ENCODE measurements at regions not wholly inside any gene's neighbourhood (a gene's known extent, or its start where the extent isn't known, plus 50 kb on each side); places are given as distances from the start of the nearest gene placed in this dataset.

GRCh38 chr2:142722086-142722485, 155.4 kb upstream of the KYNU start:
- no peak overlapping the region for H3K4me3 ChIP-seq (ENCODE audit: low read depth in 2 of 2, low read length in 1 of 2)
- no peaks in the 10 kb centered on the region for H3K9me2 ChIP-seq
- no peak overlapping the region for H2AFZ ChIP-seq (ENCODE audit: low read depth)
- H3K4me2 ChIP-seq = no peak overlapping the region
- H3K9me3 ChIP-seq = no peaks in the 10 kb centered on the region
- POLR2A ChIA-PET = no interaction called here
- CTCF ChIA-PET = no interaction called here
- WGBS (ENCODE audit: low lambda C conversion rate) = 52% methylated on average over 1 of the region's 1 CpG
- no peaks in the 10 kb centered on the region for H3K4me1 ChIP-seq (ENCODE audit: control insufficient read depth in 1 of 2, insufficient read depth in 2 of 2, low read depth in 1 of 2, low read length in 1 of 2)
- no peaks in the 10 kb centered on the region for H3F3A ChIP-seq (replicated peaks; ENCODE audit: insufficient read depth)
- H3K36me3 ChIP-seq (replicated peaks in 1 of 2; ENCODE audit: control insufficient read depth in 1 of 2, insufficient read depth in 2 of 2, low read length in 1 of 2) = no peaks in the 10 kb centered on the region
- no peak overlapping the region for H3K27ac ChIP-seq (ENCODE audit: low read depth in 2 of 2, low read length in 1 of 2)
- no peaks in the 10 kb centered on the region for H4K20me1 ChIP-seq (ENCODE audit: insufficient read depth)
- H3K27me3 ChIP-seq (ENCODE audit: insufficient read depth) = no peaks in the 10 kb centered on the region
- TF ChIP-seq EZH2phosphoT487 (IDR thresholded peaks at IDR 0.05; ENCODE audit: borderline replicate concordance, low read depth) = no peak
- no peak for TF ChIP-seq FOXM1 (IDR thresholded peaks at IDR 0.05; ENCODE audit: low read depth)
- no peak for TF ChIP-seq MXI1 (IDR thresholded peaks at IDR 0.05; ENCODE audit: low read depth, low read length)
- TF ChIP-seq CHD2 (IDR thresholded peaks at IDR 0.05; ENCODE audit: low read length, partially characterized antibody) = no peak
- TF ChIP-seq YY1 (IDR thresholded peaks at IDR 0.05; ENCODE audit: low read depth) = no peak
- no peaks in the 10 kb centered on the region; the same call in 1 of the 2 replicates for H3K79me2 ChIP-seq (ENCODE audit: insufficient read depth)
- no peak for DNase-seq
- no peak overlapping the region for H3K9ac ChIP-seq

GRCh38 chr2:142721015-142721414, 156.4 kb upstream of the KYNU start:
- 81% methylated on average over 2 of the region's 2 CpGs for WGBS (ENCODE audit: low lambda C conversion rate)

More at GRCh38 chr2:142721015-142721414, 156.4 kb upstream of the KYNU start:
- Histone ChIP-seq H3K9ac (no peak overlapping the region), H3K4me2 (no peak overlapping the region), H2AFZ (ENCODE audit: low read depth) (no peak overlapping the region), H3F3A (replicated peaks; ENCODE audit: insufficient read depth) (no peaks in the 10 kb centered on the region), H3K79me2 (ENCODE audit: insufficient read depth) (no peaks in the 10 kb centered on the region; the same call in 1 of the 2 replicates), H4K20me1 (ENCODE audit: insufficient read depth) (no peaks in the 10 kb centered on the region), H3K27ac (ENCODE audit: low read depth in 2 of 2, low read length in 1 of 2) (no peak overlapping the region), H3K9me3 (no peaks in the 10 kb centered on the region), H3K27me3 (ENCODE audit: insufficient read depth) (no peaks in the 10 kb centered on the region), H3K4me1 (ENCODE audit: control insufficient read depth in 1 of 2, insufficient read depth in 2 of 2, low read depth in 1 of 2, low read length in 1 of 2) (no peaks in the 10 kb centered on the region), H3K36me3 (replicated peaks in 1 of 2; ENCODE audit: control insufficient read depth in 1 of 2, insufficient read depth in 2 of 2, low read length in 1 of 2) (no peaks in the 10 kb centered on the region), H3K4me3 (ENCODE audit: low read depth in 2 of 2, low read length in 1 of 2) (no peak overlapping the region), H3K9me2 (no peaks in the 10 kb centered on the region)
- TF ChIP-seq REST (IDR thresholded peaks at IDR 0.05; ENCODE audit: low read depth, low read length) (no peak), TCF12 (IDR thresholded peaks at IDR 0.05) (no peak), PBX3 (IDR thresholded peaks at IDR 0.05) (no peak), RAD21 (IDR thresholded peaks at IDR 0.05; ENCODE audit: low read length) (no peak), NRF1 (IDR thresholded peaks at IDR 0.05; ENCODE audit: low read depth, low read length) (no peak), CHD2 (IDR thresholded peaks at IDR 0.05; ENCODE audit: low read length, partially characterized antibody) (no peak), SIN3A (IDR thresholded peaks at IDR 0.05; ENCODE audit: borderline replicate concordance, low read depth, low read length) (no peak), YY1 (IDR thresholded peaks at IDR 0.05; ENCODE audit: low read depth) (no peak), TEAD4 (IDR thresholded peaks at IDR 0.05; ENCODE audit: borderline replicate concordance, insufficient read depth) (no peak), TAF1 (IDR thresholded peaks at IDR 0.05; ENCODE audit: borderline replicate concordance, low read depth, low read length) (no peak), JUND (IDR thresholded peaks at IDR 0.05) (no peak)
- POLR2A ChIA-PET = no interaction called here
- CTCF ChIA-PET = no interaction called here
- no peak for DNase-seq
